ENCODE measurements at regions not wholly inside any gene's neighbourhood (a gene's known extent, or its start where the extent isn't known, plus 50 kb on each side); places are given as distances from the start of the nearest gene placed in this dataset.

- TF ChIP-seq SIN3A (IDR thresholded peaks at IDR 0.05; ENCODE audit: borderline replicate concordance, insufficient read depth, low read depth, low read length) = no peak
- TF ChIP-seq CTCF (IDR thresholded peaks at IDR 0.05) = no peak
- TF ChIP-seq REST (IDR thresholded peaks at IDR 0.05; ENCODE audit: insufficient read depth in 1 of 2, low read depth in 2 of 2, low read length in 1 of 2) = no peak
Measured at GRCh38 chr12:124430491-124430890, 135.6 kb downstream of the RFLNA start.

Data from Panc1 (cell line).